HEK293 (cell line): ENCODE measurements at regions not wholly inside any gene's neighbourhood (a gene's known extent, or its start where the extent isn't known, plus 50 kb on each side); places are given as distances from the start of the nearest gene placed in this dataset.

Experiments
- CTCF ChIA-PET: fragments of 350-600 bp; formaldehyde crosslinking; extraction: SDS; loops from one replicate; lab custom pipeline; 2021; ENCODE audit warnings: antibody characterized with exemption; lab: Yijun Ruan, JAX
- POLR2A ChIA-PET: fragments of 300-600 bp; formaldehyde crosslinking; extraction: SDS; loops from one replicate; lab custom pipeline; 2020; ENCODE audit warnings: antibody characterized with exemption, inconsistent platforms; lab: Yijun Ruan, JAX
- H3K27ac ChIP-seq: fragments of 200-500 bp; sonication (Bioruptor generic); 2 replicates; pipeline ENCODE4 v1.5.1; 2014; ENCODE audit warnings: low read depth, low read length, control low read depth, inconsistent platforms; ENCODE audit errors: extremely low read depth
- H3K36me3 ChIP-seq, 2 experiments: fragments of 200-500 bp in 1 of 2; sonication (Bioruptor generic) in 1 of 2; 1 replicate in 1 of 2; 2 replicates in 1 of 2; pipeline ENCODE4 v1.5.1; 2014 to 2017; ENCODE audit warnings: inconsistent platforms in 2 of 2, low read length in 2 of 2; ENCODE audit not compliant: control insufficient read depth in 2 of 2, insufficient read depth in 1 of 2
- H3K4me1 ChIP-seq: fragments of 200-500 bp; sonication (Bioruptor generic); 2 replicates; pipeline ENCODE4 v1.5.1; 2014; ENCODE audit warnings: mild to moderate bottlenecking, low read length, inconsistent platforms; ENCODE audit not compliant: control insufficient read depth, insufficient read depth
- H3K4me3 ChIP-seq: 2 replicates; pipeline ENCODE4 v1.5.1; 2011; ENCODE audit warnings: low read depth, mild to moderate bottlenecking, control low read depth, low read length, moderate library complexity
- H3K9me3 ChIP-seq: fragments of 200-500 bp; sonication (Bioruptor generic); 2 replicates; pipeline ENCODE4 v1.5.1; 2014; ENCODE audit warnings: low read depth, low read length, inconsistent platforms; ENCODE audit not compliant: control insufficient read depth, insufficient read depth
- BCL11A ChIP-seq: fragments of 450-650 bp; formaldehyde crosslinking; IDR thresholded peaks from 2 replicates; pipeline ENCODE4 v1.5.1; 2016; ENCODE audit warnings: low read depth, missing biosample characterization, missing genetic modification characterization
- PBX3 ChIP-seq: sonication (generic); formaldehyde crosslinking; IDR thresholded peaks from 2 replicates; pipeline ENCODE4 v1.8.1; 2022; ENCODE audit warnings: mild to moderate bottlenecking, moderate library complexity, missing genetic modification reagents
- PRDM10 ChIP-seq: fragments of 450-650 bp; formaldehyde crosslinking; IDR thresholded peaks from 2 replicates; pipeline ENCODE4 v1.5.1; 2016; ENCODE audit warnings: missing biosample characterization, missing genetic modification characterization
- SP7 ChIP-seq: fragments of 450-650 bp; formaldehyde crosslinking; IDR thresholded peaks from 2 replicates; pipeline ENCODE4 v1.5.1; 2016; ENCODE audit warnings: missing biosample characterization, missing genetic modification characterization
- ZBTB26 ChIP-seq: fragments of 450-650 bp; formaldehyde crosslinking; optimal IDR thresholded peaks from 2 replicates; pipeline ENCODE3; 2016; ENCODE audit warnings: missing biosample characterization, mild to moderate bottlenecking, missing genetic modification characterization
- ZEB2 ChIP-seq: fragments of 450-650 bp; formaldehyde crosslinking; IDR thresholded peaks from 2 replicates; pipeline ENCODE4 v1.5.1; 2016; ENCODE audit warnings: missing biosample characterization, missing genetic modification characterization
- ZFP3 ChIP-seq: fragments of 450-650 bp; formaldehyde crosslinking; IDR thresholded peaks from 2 replicates; pipeline ENCODE4 v1.5.1; 2016; ENCODE audit warnings: low read depth, missing biosample characterization, missing genetic modification characterization
- ZNF211 ChIP-seq: fragments of 450-650 bp; formaldehyde crosslinking; IDR thresholded peaks from 2 replicates; pipeline ENCODE4 v1.5.1; 2016; ENCODE audit warnings: low read depth, missing biosample characterization, missing genetic modification characterization
- ZNF23 ChIP-seq: fragments of 450-650 bp; formaldehyde crosslinking; IDR thresholded peaks from 2 replicates; pipeline ENCODE4 v1.5.1; 2016; ENCODE audit warnings: missing biosample characterization, missing genetic modification characterization, borderline replicate concordance
- ZNF248 ChIP-seq: fragments of 450-650 bp; formaldehyde crosslinking; IDR thresholded peaks from 2 replicates; pipeline ENCODE4 v1.5.1; 2017; ENCODE audit warnings: missing biosample characterization, missing genetic modification characterization
- ZNF280C ChIP-seq: fragments of 450-650 bp; formaldehyde crosslinking; IDR thresholded peaks from 2 replicates; pipeline ENCODE4 v1.5.1; 2016; ENCODE audit warnings: missing biosample characterization, missing genetic modification characterization
- ZNF311 ChIP-seq: fragments of 450-650 bp; formaldehyde crosslinking; IDR thresholded peaks from 2 replicates; pipeline ENCODE4 v1.5.1; 2017; ENCODE audit warnings: missing biosample characterization, missing genetic modification characterization, borderline replicate concordance
- ZNF433 ChIP-seq: fragments of 450-650 bp; formaldehyde crosslinking; IDR thresholded peaks from 2 replicates; pipeline ENCODE4 v1.5.1; 2016; ENCODE audit warnings: missing biosample characterization, missing genetic modification characterization, low read depth
- ZNF513 ChIP-seq: fragments of 450-650 bp; IDR thresholded peaks from 2 replicates; pipeline ENCODE4 v1.5.1; 2018; ENCODE audit warnings: missing biosample characterization, missing genetic modification characterization
- ZNF544 ChIP-seq: fragments of 450-650 bp; formaldehyde crosslinking; IDR thresholded peaks from 2 replicates; pipeline ENCODE4 v1.5.0; 2017; ENCODE audit warnings: missing biosample characterization, missing genetic modification characterization
- ZNF558 ChIP-seq: fragments of 450-650 bp; formaldehyde crosslinking; IDR thresholded peaks from 2 replicates; pipeline ENCODE4 v1.5.1; 2016; ENCODE audit warnings: missing biosample characterization, missing genetic modification characterization
- ZNF629 ChIP-seq: fragments of 450-650 bp; formaldehyde crosslinking; IDR thresholded peaks from 2 replicates; pipeline ENCODE4 v1.5.1; 2017; ENCODE audit warnings: missing biosample characterization, missing genetic modification characterization
- ZNF701 ChIP-seq: fragments of 450-650 bp; formaldehyde crosslinking; IDR thresholded peaks from 2 replicates; pipeline ENCODE4 v1.5.1; 2016; ENCODE audit warnings: missing biosample characterization, missing genetic modification characterization
- ZNF843 ChIP-seq: fragments of 450-650 bp; formaldehyde crosslinking; IDR thresholded peaks from 2 replicates; pipeline ENCODE4 v1.5.1; 2016; ENCODE audit warnings: missing biosample characterization, missing genetic modification characterization
- ZSCAN30 ChIP-seq: fragments of 450-650 bp; IDR thresholded peaks from 2 replicates; pipeline ENCODE4 v1.5.1; 2018; ENCODE audit warnings: missing biosample characterization, mild to moderate bottlenecking, missing genetic modification characterization, moderate library complexity

- TF ChIP-seq ZNF211 (tag by site-specific recombination): no peak
- TF ChIP-seq ZFP3 (tag by site-specific recombination): no peak
- no peak for TF ChIP-seq BCL11A (tag by site-specific recombination)
- TF ChIP-seq ZNF544: no peak
- TF ChIP-seq ZNF701 (tag by site-specific recombination): no peak
- TF ChIP-seq ZNF280C (tag by site-specific recombination): no peak
- TF ChIP-seq ZNF629 (tag by site-specific recombination): no peak
- no peak for TF ChIP-seq ZNF23 (tag by site-specific recombination)
- TF ChIP-seq, all 188 proteins: peak for 0
Measured at GRCh38 chr3:62992520-62992919, 117.3 kb upstream of the CADPS start (continued).

- H3K4me3 ChIP-seq: no peak overlapping the region
- TF ChIP-seq PBX3 (no peak), ZBTB26 (tag by site-specific recombination) (no peak), ZSCAN30 (tag by site-specific recombination) (no peak), ZNF433 (tag by site-specific recombination) (no peak), ZNF248 (tag by site-specific recombination) (no peak)
- no peaks in the 10 kb centered on the region for H3K4me1 ChIP-seq
- ChIA-PET CTCF (no interaction called here), POLR2A (no interaction called here)
- H3K9me3 ChIP-seq: no peaks in the 10 kb centered on the region
- H3K36me3 ChIP-seq: no peaks in the 10 kb centered on the region
- no peak overlapping the region for H3K27ac ChIP-seq
Measured at GRCh38 chr3:62995119-62995518, 119.9 kb upstream of the CADPS start.

- TF ChIP-seq PRDM10 (tag by site-specific recombination) (no peak), ZNF513 (tag by site-specific recombination) (no peak), ZEB2 (no peak), SP7 (no peak), ZNF843 (tag by site-specific recombination) (no peak), ZNF558 (tag by site-specific recombination) (no peak), ZNF311 (tag by site-specific recombination) (no peak), ZNF629 (tag by site-specific recombination) (no peak)
- CTCF ChIA-PET: no interaction called here
- Histone ChIP-seq H3K36me3 (no peaks in the 10 kb centered on the region), H3K4me3 (no peak overlapping the region), H3K27ac (no peak overlapping the region), H3K4me1 (no peaks in the 10 kb centered on the region), H3K9me3 (no peaks in the 10 kb centered on the region)
- POLR2A ChIA-PET: no interaction called here
Measured at GRCh38 chr3:62995530-62995929, 120.3 kb upstream of the CADPS start.
